Prostate gland (tissue), 2 donors: ENCODE measurements at regions not wholly inside any gene's neighbourhood (a gene's known extent, or its start where the extent isn't known, plus 50 kb on each side); places are given as distances from the start of the nearest gene placed in this dataset.
"Not testable (repeated sequence)": the region's sequence is repeated elsewhere in the genome, so short reads cannot be mapped to it uniquely, and the experiment has no call there.

Source experiments
- DNase-seq: peaks from one replicate; pipeline ENCODE4 v3.0.0-alpha.2; 2019; ENCODE audit warnings: low spot score
- H3K27ac ChIP-seq, 2 donors: fragments of 200-600 bp; sonication (generic); 2 replicates each; pipeline ENCODE4 v1.5.1; 2017 to 2019
- H3K27me3 ChIP-seq: fragments of 200-600 bp; sonication (generic); replicated peaks from 2 replicates; pipeline ENCODE4 v1.5.1; 2019; ENCODE audit not compliant: insufficient read depth
- H3K36me3 ChIP-seq, 2 donors: fragments of 200-600 bp; sonication (generic); 1 replicate in 1 of 2; 2 replicates in 1 of 2; pipeline versions ENCODE4 v1.5.1 to v1.8.1; 2017 to 2019
- H3K4me1 ChIP-seq: fragments of 200-600 bp; sonication (generic); replicated peaks from 2 replicates; pipeline ENCODE4 v1.5.1; 2019
- H3K4me3 ChIP-seq, 2 donors: fragments of 200-600 bp; sonication (generic); 2 replicates each; pipeline ENCODE4 v1.5.1; 2017 to 2019
- H3K9me3 ChIP-seq: fragments of 200-600 bp; sonication (generic); 2 replicates; pipeline ENCODE4 v1.5.1; 2017
- POLR2A ChIP-seq: fragments of 450-650 bp; IDR thresholded peaks from one replicate; pipeline ENCODE4 v1.6.1; 2016; ENCODE audit warnings: antibody characterized with exemption, mild to moderate bottlenecking
- POLR2AphosphoS5 ChIP-seq: sonication (generic); formaldehyde crosslinking; IDR thresholded peaks from one replicate; pipeline ENCODE4 v1.6.1; 2017; ENCODE audit warnings: antibody characterized with exemption
- WGBS: methylation state at CpG from one replicate; pipeline ENCODE4 v1.1.5; 2018; 5-methylcytosine and 5-hydroxymethylcytosine counted together
- intact Hi-C: fragments of 100-400 bp; cut with DNase I; formaldehyde crosslinking; loops from one replicate; pipeline ENCODE4 v1.14.2; 2022
- TF ChIP-seq, protein P1 (sequence below), 4 experiments: fragments of 200-600 bp in 2 of 4; fragments of 450-650 bp in 2 of 4; sonication (generic) in 2 of 4; IDR thresholded peaks; 1 replicate in 3 of 4; 2 replicates in 1 of 4; pipeline ENCODE4 v1.5.1; 2016 to 2019; ENCODE audit warnings: antibody characterized with exemption in 4 of 4, mild to moderate bottlenecking in 2 of 4, moderate library complexity in 2 of 4

DNA sequence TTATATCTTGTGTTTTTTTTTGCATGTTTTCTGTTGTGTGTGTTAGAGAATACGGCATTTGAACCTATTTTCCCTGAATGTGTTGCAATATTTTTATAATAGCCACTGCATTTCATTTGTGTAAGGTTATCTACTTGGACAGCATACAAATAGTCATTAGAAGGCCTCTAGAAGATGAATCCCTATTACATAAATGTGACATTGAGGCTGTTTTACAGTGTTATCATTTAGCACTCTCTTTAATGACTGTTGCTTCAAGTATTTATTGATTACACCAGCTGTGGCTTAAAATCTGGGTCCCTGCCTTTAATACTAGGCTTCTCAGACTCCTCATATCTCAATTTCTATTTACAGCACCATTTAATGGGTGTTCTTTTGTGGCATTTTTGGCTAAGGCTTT is 465.8 kb downstream of the FRK start:
- Histone ChIP-seq H3K27me3 (no peaks in the 10 kb centered on the region), H3K9me3 (no peaks in the 10 kb centered on the region), H3K36me3 (no peaks in the 10 kb centered on the region), H3K4me3 (no peak overlapping the region), H3K4me1 (no peaks in the 10 kb centered on the region), H3K27ac (no peak overlapping the region)
- DNase-seq = no peak
- no peak for TF ChIP-seq POLR2AphosphoS5
- TF ChIP-seq POLR2A = no peak
- TF ChIP-seq, protein P1, sequence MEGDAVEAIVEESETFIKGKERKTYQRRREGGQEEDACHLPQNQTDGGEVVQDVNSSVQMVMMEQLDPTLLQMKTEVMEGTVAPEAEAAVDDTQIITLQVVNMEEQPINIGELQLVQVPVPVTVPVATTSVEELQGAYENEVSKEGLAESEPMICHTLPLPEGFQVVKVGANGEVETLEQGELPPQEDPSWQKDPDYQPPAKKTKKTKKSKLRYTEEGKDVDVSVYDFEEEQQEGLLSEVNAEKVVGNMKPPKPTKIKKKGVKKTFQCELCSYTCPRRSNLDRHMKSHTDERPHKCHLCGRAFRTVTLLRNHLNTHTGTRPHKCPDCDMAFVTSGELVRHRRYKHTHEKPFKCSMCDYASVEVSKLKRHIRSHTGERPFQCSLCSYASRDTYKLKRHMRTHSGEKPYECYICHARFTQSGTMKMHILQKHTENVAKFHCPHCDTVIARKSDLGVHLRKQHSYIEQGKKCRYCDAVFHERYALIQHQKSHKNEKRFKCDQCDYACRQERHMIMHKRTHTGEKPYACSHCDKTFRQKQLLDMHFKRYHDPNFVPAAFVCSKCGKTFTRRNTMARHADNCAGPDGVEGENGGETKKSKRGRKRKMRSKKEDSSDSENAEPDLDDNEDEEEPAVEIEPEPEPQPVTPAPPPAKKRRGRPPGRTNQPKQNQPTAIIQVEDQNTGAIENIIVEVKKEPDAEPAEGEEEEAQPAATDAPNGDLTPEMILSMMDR (IDR thresholded peaks at IDR 0.05) = no peak
- intact Hi-C loops = no loop called here
- WGBS = 87% methylated on average over 1 of the region's 1 CpG

DNA sequence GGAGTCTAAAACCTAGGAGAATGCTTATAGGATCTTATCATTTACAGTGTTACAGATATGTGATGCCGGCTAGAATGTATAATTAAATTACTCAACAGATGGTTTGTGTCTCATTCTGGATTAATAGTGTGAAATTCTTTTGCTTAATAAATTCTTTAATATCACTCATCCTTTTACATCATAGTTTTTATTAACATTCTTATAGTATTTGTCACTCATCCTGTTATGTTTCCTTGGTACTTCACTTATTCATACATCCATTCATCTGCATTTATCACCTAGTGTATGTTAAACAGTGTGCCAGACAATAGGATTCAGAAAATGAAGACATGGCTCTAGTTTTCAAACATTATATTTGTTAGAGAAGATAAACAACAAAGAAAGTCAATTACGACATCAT is 468.7 kb downstream of the FRK start:
- Histone ChIP-seq H3K4me1 (no peaks in the 10 kb centered on the region), H3K9me3 (no peaks in the 10 kb centered on the region), H3K27me3 (no peaks in the 10 kb centered on the region), H3K27ac (no peak overlapping the region), H3K4me3 (no peak overlapping the region), H3K36me3 (no peaks in the 10 kb centered on the region)
- TF ChIP-seq POLR2A (no peak), POLR2AphosphoS5 (no peak)
- TF ChIP-seq, protein P1 (IDR thresholded peaks at IDR 0.05) = no peak
- intact Hi-C loops = no loop called here
- WGBS = 67% methylated on average over 2 of the region's 2 CpGs
- no peak for DNase-seq

DNA sequence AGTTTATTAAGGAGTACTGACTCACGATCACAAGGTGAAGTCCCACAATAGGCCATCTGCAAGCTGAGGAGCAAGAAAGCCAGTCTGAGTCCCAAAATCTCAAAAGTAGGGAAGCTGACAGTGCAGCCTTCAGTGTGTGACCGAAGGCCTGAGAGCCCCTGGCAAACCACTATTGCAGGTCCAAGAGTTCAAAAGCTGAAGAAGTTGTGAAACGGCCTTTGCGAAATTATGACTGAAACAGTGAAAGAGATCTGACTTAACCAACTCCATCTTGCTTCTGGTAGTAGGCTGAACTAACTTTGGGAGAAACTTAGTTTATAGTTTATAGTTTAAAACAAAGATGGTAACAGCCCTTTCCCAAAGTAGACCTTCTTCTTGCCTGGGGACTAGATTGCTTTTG is 471.6 kb downstream of the FRK start:
- H3K4me1 ChIP-seq, H3K27me3 ChIP-seq, H3K9me3 ChIP-seq, H3K36me3 ChIP-seq, intact Hi-C loops, DNase-seq, H3K4me3 ChIP-seq, H3K27ac ChIP-seq: not testable (repeated sequence)
- WGBS = 91% methylated on average over 4 of the region's 4 CpGs

DNA sequence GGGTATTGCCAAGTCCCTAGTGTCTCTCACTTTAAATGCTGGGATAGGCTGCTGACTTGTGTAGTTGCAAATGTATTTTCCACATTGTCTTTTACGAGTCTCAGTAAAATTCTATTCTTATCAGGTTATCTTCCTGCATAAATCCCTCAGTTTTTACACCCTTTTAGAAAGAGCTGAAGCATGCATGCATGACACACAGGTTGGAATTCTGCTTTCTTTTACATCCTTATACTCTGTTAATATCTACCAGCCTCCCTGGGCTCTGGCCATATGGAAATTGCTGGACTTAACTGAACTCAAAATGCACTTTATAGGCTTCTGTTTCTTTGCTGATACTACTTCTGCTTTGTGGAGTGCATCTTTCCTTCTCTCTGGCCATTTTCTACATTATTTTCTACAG is 477.4 kb downstream of the FRK start:
- DNase-seq = no peak
- intact Hi-C loops = no loop called here
- H3K27me3 ChIP-seq = no peaks in the 10 kb centered on the region
- TF ChIP-seq, protein P1 (IDR thresholded peaks at IDR 0.05) = no peak
- no peak for TF ChIP-seq POLR2A
- TF ChIP-seq POLR2AphosphoS5 = no peak
- H3K9me3 ChIP-seq = no peaks in the 10 kb centered on the region
- no peak overlapping the region for H3K27ac ChIP-seq
- 7% methylated on average over 1 of the region's 1 CpG for WGBS
- H3K4me1 ChIP-seq = no peaks in the 10 kb centered on the region
- no peaks in the 10 kb centered on the region for H3K36me3 ChIP-seq
- no peak overlapping the region for H3K4me3 ChIP-seq

DNA sequence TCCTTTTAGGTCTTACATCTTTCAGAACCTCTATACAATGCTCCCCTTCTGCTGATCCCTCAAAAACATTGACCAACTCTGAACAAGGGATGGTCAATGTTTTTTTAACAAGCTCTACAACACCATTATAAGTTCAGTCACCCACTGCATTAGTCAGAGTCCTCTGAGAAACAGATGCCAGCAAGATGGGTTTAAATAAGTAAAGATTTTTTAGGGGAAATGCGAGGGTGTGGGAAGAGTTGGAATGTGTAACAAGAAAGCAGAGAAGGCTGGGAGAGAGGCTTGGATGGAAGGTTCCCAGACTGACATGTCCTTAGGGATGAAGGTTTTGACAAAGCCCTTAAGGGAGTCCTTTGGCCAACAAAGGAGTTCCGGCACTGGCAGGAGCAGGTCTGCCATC is 478.3 kb downstream of the FRK start:
- H3K27ac ChIP-seq = no peak overlapping the region
- 78% methylated on average over 2 of the region's 2 CpGs for WGBS
- no peak overlapping the region for H3K4me3 ChIP-seq
- no peaks in the 10 kb centered on the region for H3K27me3 ChIP-seq
- no peaks in the 10 kb centered on the region for H3K4me1 ChIP-seq
- no peaks in the 10 kb centered on the region for H3K9me3 ChIP-seq
- no peaks in the 10 kb centered on the region for H3K36me3 ChIP-seq
- intact Hi-C loops = no loop called here
- TF ChIP-seq, protein P1 (IDR thresholded peaks at IDR 0.05) = no peak
- TF ChIP-seq POLR2A = no peak
- DNase-seq = no peak

DNA sequence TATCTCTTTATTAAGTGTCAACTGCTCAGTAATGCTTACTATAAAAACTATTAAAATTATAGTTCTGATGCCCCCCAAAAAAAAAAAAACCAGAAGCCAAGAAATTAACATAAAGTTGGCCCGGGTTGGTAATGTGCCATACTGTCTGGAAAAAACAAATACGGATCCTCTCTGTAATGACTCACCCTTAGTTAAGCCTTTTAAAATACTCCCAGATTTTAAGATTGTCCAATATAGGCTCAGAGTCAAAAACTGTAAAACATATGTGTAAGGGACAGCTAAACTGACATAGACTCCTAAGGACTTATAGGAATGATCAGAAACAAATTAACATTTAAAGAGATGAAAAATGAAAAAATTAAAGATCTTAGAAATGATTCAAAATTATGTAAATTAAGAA is 481.1 kb downstream of the FRK start:
- H3K4me3 ChIP-seq, H3K36me3 ChIP-seq, H3K9me3 ChIP-seq, DNase-seq, intact Hi-C loops, H3K4me1 ChIP-seq, H3K27me3 ChIP-seq, H3K27ac ChIP-seq: not testable (repeated sequence)
- WGBS = 70% methylated on average over 2 of the region's 2 CpGs
